ENCODE measurements at regions not wholly inside any gene's neighbourhood (a gene's known extent, or its start where the extent isn't known, plus 50 kb on each side); places are given as distances from the start of the nearest gene placed in this dataset.

- DNase-seq (ENCODE audit: extremely low spot score, unreplicated experiment): no peak
- Mint-ChIP-seq H3K27ac (no peak overlapping the region), H3K27me3 (no peaks in the 10 kb centered on the region), H3K4me3 (no peak overlapping the region), H3K36me3 (no peaks in the 10 kb centered on the region), H3K4me1 (ENCODE audit: unreplicated experiment) (peaks cover 6% of the 10 kb centered on the region), H3K9me3 (peaks cover 10% of the 10 kb centered on the region)
- TF ChIP-seq CTCF (conservative IDR thresholded peaks at IDR 0.05): no peak
Observed at GRCh38 chr9:81776390-81776789, 87.0 kb upstream of the TLE1 start.

GRCh38 chr9:81776834-81777233, 87.5 kb upstream of the TLE1 start:
- Mint-ChIP-seq H3K4me3 (no peak overlapping the region), H3K36me3 (no peaks in the 10 kb centered on the region), H3K9me3 (peaks cover 10% of the 10 kb centered on the region), H3K4me1 (ENCODE audit: unreplicated experiment) (peaks cover 6% of the 10 kb centered on the region), H3K27ac (no peak overlapping the region), H3K27me3 (no peaks in the 10 kb centered on the region)
- TF ChIP-seq CTCF (conservative IDR thresholded peaks at IDR 0.05): no peak
- no peak for DNase-seq (ENCODE audit: extremely low spot score, unreplicated experiment)

- peaks cover 10% of the 10 kb centered on the region for H3K9me3 Mint-ChIP-seq
- no peak overlapping the region for H3K4me3 Mint-ChIP-seq
- H3K4me1 Mint-ChIP-seq (ENCODE audit: unreplicated experiment): peaks cover 6% of the 10 kb centered on the region
- no peak overlapping the region for H3K27ac Mint-ChIP-seq
- TF ChIP-seq CTCF (conservative IDR thresholded peaks at IDR 0.05): no peak
- H3K27me3 Mint-ChIP-seq: no peaks in the 10 kb centered on the region
- H3K36me3 Mint-ChIP-seq: no peaks in the 10 kb centered on the region
- no peak for DNase-seq (ENCODE audit: extremely low spot score, unreplicated experiment)
Observed at GRCh38 chr9:81777482-81777881, 88.1 kb upstream of the TLE1 start.

GRCh38 chr9:81782313-81782995, 93.1 kb upstream of the TLE1 start:
- no peaks in the 10 kb centered on the region for H3K36me3 Mint-ChIP-seq
- DNase-seq (ENCODE audit: extremely low spot score, unreplicated experiment): no peak
- H3K4me1 Mint-ChIP-seq (ENCODE audit: unreplicated experiment): peaks cover 6% of the 10 kb centered on the region
- H3K27me3 Mint-ChIP-seq: no peaks in the 10 kb centered on the region
- H3K4me3 Mint-ChIP-seq: no peak overlapping the region
- no peak for TF ChIP-seq CTCF (conservative IDR thresholded peaks at IDR 0.05)
- no peaks in the 10 kb centered on the region for H3K9me3 Mint-ChIP-seq
- no peak overlapping the region for H3K27ac Mint-ChIP-seq

- Mint-ChIP-seq H3K27ac (no peak overlapping the region), H3K4me1 (ENCODE audit: unreplicated experiment) (no peaks in the 10 kb centered on the region), H3K27me3 (no peaks in the 10 kb centered on the region), H3K36me3 (no peaks in the 10 kb centered on the region), H3K4me3 (no peak overlapping the region), H3K9me3 (no peaks in the 10 kb centered on the region)
- no peak for TF ChIP-seq CTCF (conservative IDR thresholded peaks at IDR 0.05)
- DNase-seq (ENCODE audit: extremely low spot score, unreplicated experiment): no peak
Observed at GRCh38 chr9:81787747-81788632, 98.6 kb upstream of the TLE1 start.
